ENCODE measurements at regions not wholly inside any gene's neighbourhood (a gene's known extent, or its start where the extent isn't known, plus 50 kb on each side); places are given as distances from the start of the nearest gene placed in this dataset.

DNA sequence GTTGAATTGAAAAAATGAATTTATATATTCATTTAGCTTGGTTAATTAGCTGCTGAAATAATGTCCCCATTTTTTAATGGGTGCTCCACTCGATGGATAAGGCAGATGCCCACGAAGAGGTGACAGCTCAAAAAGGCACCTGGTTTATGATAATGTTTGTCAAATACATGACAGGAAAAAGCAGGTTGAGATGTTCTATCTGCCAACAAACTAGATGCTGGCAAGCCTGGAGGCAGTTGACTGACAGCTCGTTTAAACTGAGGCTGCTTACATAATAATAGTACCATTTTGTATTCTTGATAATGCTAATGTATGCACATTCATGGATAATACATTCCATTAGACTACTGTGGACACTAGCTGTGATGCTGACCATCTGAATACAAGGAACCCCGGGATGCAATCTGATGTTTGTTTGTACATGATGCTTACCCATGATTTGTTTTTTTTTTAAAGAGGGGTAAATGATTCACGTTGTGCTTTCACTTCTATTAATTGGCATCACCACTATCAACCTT, 69.0 kb upstream of the GPR158 start:
- TF ChIP-seq, protein P1, sequence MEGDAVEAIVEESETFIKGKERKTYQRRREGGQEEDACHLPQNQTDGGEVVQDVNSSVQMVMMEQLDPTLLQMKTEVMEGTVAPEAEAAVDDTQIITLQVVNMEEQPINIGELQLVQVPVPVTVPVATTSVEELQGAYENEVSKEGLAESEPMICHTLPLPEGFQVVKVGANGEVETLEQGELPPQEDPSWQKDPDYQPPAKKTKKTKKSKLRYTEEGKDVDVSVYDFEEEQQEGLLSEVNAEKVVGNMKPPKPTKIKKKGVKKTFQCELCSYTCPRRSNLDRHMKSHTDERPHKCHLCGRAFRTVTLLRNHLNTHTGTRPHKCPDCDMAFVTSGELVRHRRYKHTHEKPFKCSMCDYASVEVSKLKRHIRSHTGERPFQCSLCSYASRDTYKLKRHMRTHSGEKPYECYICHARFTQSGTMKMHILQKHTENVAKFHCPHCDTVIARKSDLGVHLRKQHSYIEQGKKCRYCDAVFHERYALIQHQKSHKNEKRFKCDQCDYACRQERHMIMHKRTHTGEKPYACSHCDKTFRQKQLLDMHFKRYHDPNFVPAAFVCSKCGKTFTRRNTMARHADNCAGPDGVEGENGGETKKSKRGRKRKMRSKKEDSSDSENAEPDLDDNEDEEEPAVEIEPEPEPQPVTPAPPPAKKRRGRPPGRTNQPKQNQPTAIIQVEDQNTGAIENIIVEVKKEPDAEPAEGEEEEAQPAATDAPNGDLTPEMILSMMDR (conservative IDR thresholded peaks at IDR 0.05; ENCODE audit: low read depth in 2 of 2), result no peak
- TF ChIP-seq EZH2 (IDR thresholded peaks at IDR 0.05; ENCODE audit: low read depth, unreplicated experiment), result no peak
- TF ChIP-seq, protein P2, sequence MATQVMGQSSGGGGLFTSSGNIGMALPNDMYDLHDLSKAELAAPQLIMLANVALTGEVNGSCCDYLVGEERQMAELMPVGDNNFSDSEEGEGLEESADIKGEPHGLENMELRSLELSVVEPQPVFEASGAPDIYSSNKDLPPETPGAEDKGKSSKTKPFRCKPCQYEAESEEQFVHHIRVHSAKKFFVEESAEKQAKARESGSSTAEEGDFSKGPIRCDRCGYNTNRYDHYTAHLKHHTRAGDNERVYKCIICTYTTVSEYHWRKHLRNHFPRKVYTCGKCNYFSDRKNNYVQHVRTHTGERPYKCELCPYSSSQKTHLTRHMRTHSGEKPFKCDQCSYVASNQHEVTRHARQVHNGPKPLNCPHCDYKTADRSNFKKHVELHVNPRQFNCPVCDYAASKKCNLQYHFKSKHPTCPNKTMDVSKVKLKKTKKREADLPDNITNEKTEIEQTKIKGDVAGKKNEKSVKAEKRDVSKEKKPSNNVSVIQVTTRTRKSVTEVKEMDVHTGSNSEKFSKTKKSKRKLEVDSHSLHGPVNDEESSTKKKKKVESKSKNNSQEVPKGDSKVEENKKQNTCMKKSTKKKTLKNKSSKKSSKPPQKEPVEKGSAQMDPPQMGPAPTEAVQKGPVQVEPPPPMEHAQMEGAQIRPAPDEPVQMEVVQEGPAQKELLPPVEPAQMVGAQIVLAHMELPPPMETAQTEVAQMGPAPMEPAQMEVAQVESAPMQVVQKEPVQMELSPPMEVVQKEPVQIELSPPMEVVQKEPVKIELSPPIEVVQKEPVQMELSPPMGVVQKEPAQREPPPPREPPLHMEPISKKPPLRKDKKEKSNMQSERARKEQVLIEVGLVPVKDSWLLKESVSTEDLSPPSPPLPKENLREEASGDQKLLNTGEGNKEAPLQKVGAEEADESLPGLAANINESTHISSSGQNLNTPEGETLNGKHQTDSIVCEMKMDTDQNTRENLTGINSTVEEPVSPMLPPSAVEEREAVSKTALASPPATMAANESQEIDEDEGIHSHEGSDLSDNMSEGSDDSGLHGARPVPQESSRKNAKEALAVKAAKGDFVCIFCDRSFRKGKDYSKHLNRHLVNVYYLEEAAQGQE (IDR thresholded peaks at IDR 0.05; ENCODE audit: unreplicated experiment), result no peak
- no peak for TF ChIP-seq CREB1 (CRISPR knock-in tag; IDR thresholded peaks at IDR 0.05; ENCODE audit: low read depth)
- TF ChIP-seq NANOG (IDR thresholded peaks at IDR 0.05; ENCODE audit: borderline replicate concordance), result peak; percentile 42; the same call in 1 of the 2 replicates
- no peak for TF ChIP-seq JUNB (IDR thresholded peaks at IDR 0.05; ENCODE audit: unreplicated experiment)
- TF ChIP-seq, protein P3, sequence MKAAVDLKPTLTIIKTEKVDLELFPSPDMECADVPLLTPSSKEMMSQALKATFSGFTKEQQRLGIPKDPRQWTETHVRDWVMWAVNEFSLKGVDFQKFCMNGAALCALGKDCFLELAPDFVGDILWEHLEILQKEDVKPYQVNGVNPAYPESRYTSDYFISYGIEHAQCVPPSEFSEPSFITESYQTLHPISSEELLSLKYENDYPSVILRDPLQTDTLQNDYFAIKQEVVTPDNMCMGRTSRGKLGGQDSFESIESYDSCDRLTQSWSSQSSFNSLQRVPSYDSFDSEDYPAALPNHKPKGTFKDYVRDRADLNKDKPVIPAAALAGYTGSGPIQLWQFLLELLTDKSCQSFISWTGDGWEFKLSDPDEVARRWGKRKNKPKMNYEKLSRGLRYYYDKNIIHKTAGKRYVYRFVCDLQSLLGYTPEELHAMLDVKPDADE (IDR thresholded peaks at IDR 0.05), result no peak
- TF ChIP-seq EZH2phosphoT487 (IDR thresholded peaks at IDR 0.05; ENCODE audit: unreplicated experiment), result no peak
- TF ChIP-seq POLR2AphosphoS5 (IDR thresholded peaks at IDR 0.05; ENCODE audit: low read depth), result no peak
- no peak for TF ChIP-seq ZNF114 (CRISPR knock-in tag; IDR thresholded peaks at IDR 0.05)
